GM12873 (cell line): ENCODE measurements at regions not wholly inside any gene's neighbourhood (a gene's known extent, or its start where the extent isn't known, plus 50 kb on each side); places are given as distances from the start of the nearest gene placed in this dataset.

ENCODE experiments used
- TF ChIP-seq, protein P1 (sequence below): IDR thresholded peaks from 2 replicates; pipeline ENCODE4 v1.5.1; 2012; ENCODE audit warnings: low read depth, mild to moderate bottlenecking, moderate library complexity, low read length, control low read depth; ENCODE audit not compliant: insufficient read depth; ENCODE audit errors: missing control alignments

DNA sequence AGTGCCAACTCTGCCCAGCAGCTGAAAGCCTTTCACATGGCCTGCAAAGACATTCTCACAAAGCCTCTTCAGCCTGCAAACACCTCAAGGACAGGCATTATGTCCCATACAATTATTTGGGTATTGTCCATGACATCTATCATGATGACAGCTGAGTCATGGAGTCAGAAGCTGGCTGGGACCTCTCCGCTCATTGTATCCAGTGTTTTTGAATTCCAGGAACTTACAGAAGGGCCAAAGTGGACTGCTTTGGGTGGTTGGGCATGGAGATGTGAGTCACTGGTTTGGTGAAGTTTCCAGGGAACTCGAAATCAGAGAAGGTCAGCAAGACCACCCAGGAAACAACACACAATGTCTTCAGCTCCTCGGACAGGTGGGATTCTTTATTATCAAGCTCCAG is 188.6 kb upstream of the CCL2 start:
- TF ChIP-seq, protein P1, sequence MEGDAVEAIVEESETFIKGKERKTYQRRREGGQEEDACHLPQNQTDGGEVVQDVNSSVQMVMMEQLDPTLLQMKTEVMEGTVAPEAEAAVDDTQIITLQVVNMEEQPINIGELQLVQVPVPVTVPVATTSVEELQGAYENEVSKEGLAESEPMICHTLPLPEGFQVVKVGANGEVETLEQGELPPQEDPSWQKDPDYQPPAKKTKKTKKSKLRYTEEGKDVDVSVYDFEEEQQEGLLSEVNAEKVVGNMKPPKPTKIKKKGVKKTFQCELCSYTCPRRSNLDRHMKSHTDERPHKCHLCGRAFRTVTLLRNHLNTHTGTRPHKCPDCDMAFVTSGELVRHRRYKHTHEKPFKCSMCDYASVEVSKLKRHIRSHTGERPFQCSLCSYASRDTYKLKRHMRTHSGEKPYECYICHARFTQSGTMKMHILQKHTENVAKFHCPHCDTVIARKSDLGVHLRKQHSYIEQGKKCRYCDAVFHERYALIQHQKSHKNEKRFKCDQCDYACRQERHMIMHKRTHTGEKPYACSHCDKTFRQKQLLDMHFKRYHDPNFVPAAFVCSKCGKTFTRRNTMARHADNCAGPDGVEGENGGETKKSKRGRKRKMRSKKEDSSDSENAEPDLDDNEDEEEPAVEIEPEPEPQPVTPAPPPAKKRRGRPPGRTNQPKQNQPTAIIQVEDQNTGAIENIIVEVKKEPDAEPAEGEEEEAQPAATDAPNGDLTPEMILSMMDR: no peak

DNA sequence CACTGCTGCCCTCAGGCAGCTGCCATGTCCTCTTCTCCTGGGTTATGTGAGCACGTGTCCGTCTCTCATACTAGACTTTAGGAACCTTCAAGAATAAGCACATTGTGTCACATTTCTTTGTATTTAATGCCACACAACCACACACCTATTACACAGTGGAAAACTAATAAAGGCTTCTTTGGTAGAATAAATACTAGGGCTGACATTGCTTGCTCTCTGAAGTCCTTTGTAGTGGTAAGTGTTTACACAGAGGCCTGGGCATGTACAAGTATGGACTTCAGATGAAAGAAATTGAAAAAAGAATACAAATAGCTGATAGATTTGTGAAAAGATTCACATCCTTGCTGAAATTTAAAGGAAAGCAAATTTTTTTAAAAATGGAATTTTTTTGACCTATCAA is 188.1 kb upstream of the CCL2 start:
- TF ChIP-seq, protein P1: no peak

DNA sequence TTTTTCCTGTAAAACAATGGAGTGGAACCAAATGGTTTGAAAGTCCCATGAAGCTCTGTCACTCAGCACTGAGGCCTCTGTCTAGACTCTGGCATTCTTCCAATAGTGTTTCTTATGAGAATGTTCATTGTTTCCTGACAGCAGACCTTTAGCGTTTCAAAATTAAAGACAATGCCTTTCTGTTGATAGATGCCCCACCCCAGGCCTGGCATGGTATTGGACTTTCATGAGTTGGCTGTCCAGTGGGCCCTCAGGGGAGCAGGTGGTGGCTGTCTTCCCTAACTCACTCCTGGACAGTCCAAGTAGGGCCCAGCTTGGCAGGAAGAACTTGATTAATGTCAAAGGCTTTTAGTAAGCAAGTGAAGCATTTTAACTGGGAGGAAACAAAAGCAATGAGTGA is 186.5 kb upstream of the CCL2 start:
- TF ChIP-seq, protein P1: no peak

DNA sequence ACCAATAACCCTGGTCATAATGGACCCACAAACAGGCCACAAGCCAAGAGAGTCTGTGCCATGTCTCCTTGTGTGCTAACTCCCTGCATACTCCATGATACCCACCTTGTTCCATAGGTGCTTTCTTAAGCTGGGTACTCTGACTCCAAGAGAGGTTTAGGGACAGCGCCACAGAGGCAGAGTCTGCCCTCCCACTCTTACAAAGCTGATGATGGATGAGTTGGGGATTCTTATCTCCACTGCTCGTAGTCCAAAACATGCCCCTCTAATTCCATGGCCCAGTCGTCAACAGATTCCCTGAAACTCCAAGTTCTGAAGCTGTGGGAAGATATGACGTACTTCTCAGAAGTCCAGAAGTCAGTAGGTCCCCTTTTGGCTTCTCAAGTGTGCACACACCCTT is 184.4 kb upstream of the CCL2 start:
- TF ChIP-seq, protein P1: no peak

DNA sequence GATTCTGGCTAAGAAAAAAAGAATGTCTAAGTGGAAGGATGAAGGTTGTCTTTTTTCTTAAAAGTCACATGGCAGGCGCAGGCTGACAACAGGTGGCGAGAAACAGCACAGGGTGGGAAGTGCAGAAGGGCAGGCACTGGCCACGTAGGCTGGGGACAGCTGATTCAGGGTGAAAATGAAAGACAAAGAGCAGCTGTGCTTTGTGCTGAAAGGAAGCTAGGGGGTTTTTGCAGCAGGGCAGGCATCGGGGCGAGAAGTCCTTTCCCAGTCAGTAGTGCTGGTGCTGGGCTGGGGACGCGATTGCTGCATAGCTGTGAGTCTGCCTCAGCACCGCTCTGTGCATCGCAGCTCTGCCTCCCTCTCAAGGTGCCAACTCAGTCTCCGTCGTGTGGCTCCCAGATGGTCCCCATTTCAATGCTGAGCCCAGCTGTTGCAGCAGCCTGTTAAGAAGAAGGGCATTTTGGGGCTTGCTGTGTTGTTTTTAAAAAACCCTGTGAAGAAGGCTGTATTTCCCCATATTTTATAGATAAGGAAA is 183.1 kb upstream of the CCL2 start:
- TF ChIP-seq, protein P1: no peak

DNA sequence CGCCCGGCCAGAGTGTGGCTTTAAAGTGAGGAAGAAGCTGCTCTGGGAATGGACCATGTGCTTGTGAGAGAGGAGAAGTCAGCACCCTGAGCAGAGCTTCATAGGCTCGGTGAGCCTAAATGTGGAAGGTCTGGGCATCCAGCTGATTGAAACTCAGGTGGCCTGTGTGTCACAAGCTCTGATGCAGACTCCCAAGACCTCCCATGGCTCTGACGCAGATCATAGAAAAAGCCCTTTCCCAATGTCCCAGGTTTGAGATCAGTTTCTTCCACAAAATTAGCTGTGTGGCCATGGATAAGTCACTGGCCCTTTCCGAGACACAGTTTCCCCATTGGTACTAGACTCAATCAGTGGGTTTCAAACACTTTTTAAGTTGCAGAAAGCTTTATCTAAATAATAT is 180.0 kb upstream of the CCL2 start:
- TF ChIP-seq, protein P1: no peak

DNA sequence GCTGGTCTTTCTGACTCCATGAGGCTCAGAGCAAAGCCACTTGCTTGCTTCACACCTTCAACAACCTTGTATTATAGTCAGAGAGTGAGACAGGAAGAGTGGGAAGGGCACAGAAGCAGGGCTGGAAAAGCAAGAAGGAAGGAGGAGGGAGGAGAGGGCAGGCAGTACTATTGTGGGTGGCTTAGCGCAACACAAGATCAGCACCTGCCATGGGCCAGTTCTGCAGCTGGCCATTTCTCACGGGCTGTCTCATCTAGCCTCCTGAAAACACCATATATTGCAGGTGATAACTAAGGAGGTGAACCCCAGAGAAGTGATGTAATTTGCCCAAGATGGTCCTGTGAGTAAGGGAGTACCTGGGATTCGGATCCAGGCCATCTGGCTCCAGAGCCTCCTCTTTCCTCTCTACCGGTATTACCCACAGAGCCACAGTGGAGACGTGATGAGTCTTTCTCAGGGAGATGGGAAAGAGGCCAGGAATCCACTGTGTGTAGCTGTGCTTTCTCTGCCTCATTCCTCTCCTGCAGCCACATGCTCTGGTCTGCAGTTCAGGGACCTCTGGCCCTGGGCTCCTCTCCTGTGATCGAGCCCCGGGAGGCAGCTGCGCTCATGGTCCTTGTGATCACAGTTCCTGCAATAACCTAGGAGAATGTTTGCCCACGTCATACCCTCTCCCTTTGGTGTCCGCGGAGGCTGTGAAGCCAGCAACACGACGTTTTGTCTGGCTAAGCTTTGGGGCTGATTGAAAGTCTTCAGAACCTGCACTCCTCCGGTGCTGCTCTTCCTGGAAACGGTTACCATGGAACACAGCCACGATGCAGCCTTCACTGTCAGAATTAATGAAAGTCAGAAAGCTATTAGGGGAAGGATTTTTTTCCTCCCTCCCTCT is 178.1 kb upstream of the CCL2 start:
- TF ChIP-seq, protein P1: no peak
